DMS79 (cell line): ENCODE measurements at regions not wholly inside any gene's neighbourhood (a gene's known extent, or its start where the extent isn't known, plus 50 kb on each side); places are given as distances from the start of the nearest gene placed in this dataset.
"Not testable (repeated sequence)": the region's sequence is repeated elsewhere in the genome, so short reads cannot be mapped to it uniquely, and the experiment has no call there.

Experiments
- DNase-seq: peaks from one replicate; lab custom pipeline; 2025; lab: John Stamatoyannopoulos, UW

- not testable (repeated sequence) for DNase-seq
These were observed 259.4 kb downstream of the SETD4 start for GRCh38 chr21:35800796-35801385.

GRCh38 chr21:35796844-35797243 lies 263.5 kb downstream of the SETD4 start:
- no peak for DNase-seq

- DNase-seq: not testable (repeated sequence)
These were observed 265.8 kb downstream of the SETD4 start for GRCh38 chr21:35794527-35794926.

GRCh38 chr21:35792569-35793305 lies 267.6 kb downstream of the SETD4 start:
- no peak for DNase-seq

- no peak for DNase-seq
These were observed 268.6 kb downstream of the SETD4 start for GRCh38 chr21:35791541-35792325.

GRCh38 chr21:35783721-35784120 lies 276.6 kb downstream of the SETD4 start:
- no peak for DNase-seq

GRCh38 chr21:35782667-35783066 lies 277.7 kb downstream of the SETD4 start:
- no peak for DNase-seq

GRCh38 chr21:35780983-35781382 lies 279.3 kb downstream of the SETD4 start:
- no peak for DNase-seq

GRCh38 chr21:35779690-35780570 lies 280.4 kb downstream of the SETD4 start:
- DNase-seq: no peak

- DNase-seq: no peak
These were observed 281.2 kb downstream of the SETD4 start for GRCh38 chr21:35779167-35779566.

GRCh38 chr21:35777081-35777480 lies 283.2 kb downstream of the SETD4 start:
- DNase-seq: no peak

- DNase-seq: no peak
These were observed 284.4 kb downstream of the SETD4 start for GRCh38 chr21:35775778-35776544.

GRCh38 chr21:35770101-35770945 lies 290.0 kb downstream of the SETD4 start:
- DNase-seq: no peak

GRCh38 chr21:35768187-35768586 lies 292.1 kb downstream of the SETD4 start:
- no peak for DNase-seq

GRCh38 chr21:35764586-35764985 lies 295.7 kb downstream of the SETD4 start:
- DNase-seq: no peak

GRCh38 chr21:35764077-35764476 lies 296.2 kb downstream of the SETD4 start:
- DNase-seq: no peak

GRCh38 chr21:35754583-35754982 lies 305.7 kb downstream of the SETD4 start:
- no peak for DNase-seq

GRCh38 chr21:35753308-35753707 lies 307.0 kb downstream of the SETD4 start:
- no peak for DNase-seq

- no peak for DNase-seq
These were observed 309.2 kb downstream of the SETD4 start for GRCh38 chr21:35751171-35751570.

- DNase-seq: no peak
These were observed 310.4 kb downstream of the SETD4 start for GRCh38 chr21:35749904-35750303.
